Activated T-cell treated with anti-CD3 and anti-CD28 coated beads, Interleukin-2, amount 50 U/mL, for 4 hours (primary cell): ENCODE measurements at regions not wholly inside any gene's neighbourhood (a gene's known extent, or its start where the extent isn't known, plus 50 kb on each side); places are given as distances from the start of the nearest gene placed in this dataset.
A peak's percentile ranks its signal among the peaks of the same experiment; 100 is the strongest.
"Not testable (repeated sequence)": the region's sequence is repeated elsewhere in the genome, so short reads cannot be mapped to it uniquely, and the experiment has no call there.

Experiments
- ATAC-seq, 2 donors: fragments of 200-7000 bp; cut with Tn5 transposase; one replicate each; pipeline ENCODE4 v1.10.0; 2021
- DNase-seq: peaks from one replicate; pipeline ENCODE4 v3.0.0-alpha.2; 2020
- H3K27me3 Mint-ChIP-seq: one replicate; pipeline ENCODE4 v1.8.0; 2021; ENCODE audit warnings: low read depth, mixed read lengths
- H3K36me3 Mint-ChIP-seq: one replicate; pipeline ENCODE4 v1.8.0; 2022; ENCODE audit warnings: mixed read lengths; ENCODE audit not compliant: insufficient read depth
- H3K4me1 Mint-ChIP-seq: one replicate; pipeline ENCODE4 v1.8.0; 2021; ENCODE audit warnings: low read depth, mixed read lengths
- H3K4me3 Mint-ChIP-seq: one replicate; pipeline ENCODE4 v1.8.0; 2021; ENCODE audit warnings: mild to moderate bottlenecking, moderate library complexity, mixed read lengths
- H3K9me3 Mint-ChIP-seq: one replicate; pipeline ENCODE4 v1.8.0; 2021; ENCODE audit warnings: mixed read lengths

GRCh38 chrX:11836284-11836683 lies 78.2 kb downstream of the MSL3 start:
- H3K4me1 Mint-ChIP-seq: peaks cover 6% of the 10 kb centered on the region
- H3K27me3 Mint-ChIP-seq: peaks cover 3% of the 10 kb centered on the region
- H3K36me3 Mint-ChIP-seq: no peaks in the 10 kb centered on the region
- no peak overlapping the region for H3K4me3 Mint-ChIP-seq
- DNase-seq (no peak), ATAC-seq (peak in 1 of 2 donors; percentile 73)
- H3K9me3 Mint-ChIP-seq: no peaks in the 10 kb centered on the region

DNA sequence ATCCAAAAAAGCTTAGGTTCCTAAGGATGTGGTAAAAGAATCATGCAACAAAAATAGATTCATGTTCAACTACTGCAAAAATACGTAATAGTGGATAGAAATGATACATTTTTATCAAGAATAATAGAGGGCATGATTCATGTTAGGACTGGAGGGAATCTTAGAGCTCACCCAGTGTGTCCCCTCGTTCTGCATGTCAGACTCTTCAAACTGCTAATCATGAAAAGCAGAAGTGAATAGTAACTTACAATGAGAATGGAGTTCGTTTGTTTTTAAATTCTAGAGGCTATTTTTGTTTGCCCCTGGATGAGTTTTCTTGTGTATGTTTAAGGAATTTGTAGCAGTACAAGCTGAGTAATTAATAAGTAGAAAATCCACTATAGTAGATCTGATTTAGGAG lies 79.4 kb downstream of the MSL3 start:
- Mint-ChIP-seq H3K27me3 (peaks cover 3% of the 10 kb centered on the region), H3K9me3 (no peaks in the 10 kb centered on the region), H3K4me3 (no peak overlapping the region), H3K36me3 (no peaks in the 10 kb centered on the region), H3K4me1 (peaks cover 6% of the 10 kb centered on the region)
- DNase-seq (no peak), ATAC-seq (no peak)

DNA sequence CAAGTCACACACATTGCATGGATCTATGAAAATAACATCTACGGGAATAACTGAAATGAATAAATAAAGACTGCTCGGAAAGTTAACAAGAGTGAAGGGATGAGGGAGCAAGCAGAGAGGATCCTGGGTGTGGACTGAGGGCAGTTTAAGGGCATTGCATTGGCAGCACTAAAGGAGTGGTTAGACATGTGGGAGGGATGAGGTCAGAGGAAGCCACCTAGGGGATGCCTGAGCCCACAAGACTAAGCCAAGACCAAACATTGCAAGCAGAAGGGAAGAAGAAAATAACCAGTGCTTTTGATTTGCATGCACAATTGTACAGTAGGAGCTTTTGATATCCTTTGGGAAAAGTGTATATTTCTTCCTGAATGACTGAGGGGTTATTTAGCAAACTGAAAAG lies 106.1 kb downstream of the MSL3 start:
- peaks cover 1% of the 10 kb centered on the region for H3K4me1 Mint-ChIP-seq
- no peaks in the 10 kb centered on the region for H3K9me3 Mint-ChIP-seq
- H3K36me3 Mint-ChIP-seq: no peaks in the 10 kb centered on the region
- H3K4me3 Mint-ChIP-seq: no peak overlapping the region
- no peaks in the 10 kb centered on the region for H3K27me3 Mint-ChIP-seq
- no peak for ATAC-seq
- no peak for DNase-seq

GRCh38 chrX:11867610-11868345 lies 109.7 kb downstream of the MSL3 start:
- no peaks in the 10 kb centered on the region for H3K9me3 Mint-ChIP-seq
- no peak for ATAC-seq

DNA sequence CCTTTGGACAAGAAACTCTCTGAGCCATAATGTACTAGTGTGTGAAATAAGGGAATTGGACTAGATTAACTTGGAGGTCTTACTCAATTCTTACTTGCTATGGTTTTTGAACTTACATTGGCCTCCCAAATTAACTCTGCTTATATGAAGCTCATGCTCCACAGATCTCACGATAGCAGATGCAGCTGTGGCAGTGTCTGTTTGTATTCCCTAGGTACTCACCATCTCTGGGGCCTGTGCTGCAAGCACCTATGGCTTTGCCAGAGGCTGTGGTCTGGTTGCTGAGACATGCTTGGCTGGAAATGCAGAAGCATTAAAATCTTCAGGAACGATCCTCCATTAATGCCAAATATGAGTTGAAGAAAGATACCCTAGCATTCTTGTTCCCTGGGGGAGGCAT lies 112.8 kb downstream of the MSL3 start:
- ATAC-seq: no peak
- no peak for DNase-seq
- no peak overlapping the region for H3K4me3 Mint-ChIP-seq
- no peaks in the 10 kb centered on the region for H3K36me3 Mint-ChIP-seq
- no peaks in the 10 kb centered on the region for H3K9me3 Mint-ChIP-seq
- H3K27me3 Mint-ChIP-seq: no peaks in the 10 kb centered on the region
- H3K4me1 Mint-ChIP-seq: no peaks in the 10 kb centered on the region

More at GRCh38 chrX:11867610-11868345, 109.7 kb downstream of the MSL3 start:
- Mint-ChIP-seq H3K36me3 (no peaks in the 10 kb centered on the region), H3K27me3 (no peaks in the 10 kb centered on the region), H3K4me1 (peaks cover 1% of the 10 kb centered on the region), H3K4me3 (no peak overlapping the region)
- no peak for DNase-seq

DNA sequence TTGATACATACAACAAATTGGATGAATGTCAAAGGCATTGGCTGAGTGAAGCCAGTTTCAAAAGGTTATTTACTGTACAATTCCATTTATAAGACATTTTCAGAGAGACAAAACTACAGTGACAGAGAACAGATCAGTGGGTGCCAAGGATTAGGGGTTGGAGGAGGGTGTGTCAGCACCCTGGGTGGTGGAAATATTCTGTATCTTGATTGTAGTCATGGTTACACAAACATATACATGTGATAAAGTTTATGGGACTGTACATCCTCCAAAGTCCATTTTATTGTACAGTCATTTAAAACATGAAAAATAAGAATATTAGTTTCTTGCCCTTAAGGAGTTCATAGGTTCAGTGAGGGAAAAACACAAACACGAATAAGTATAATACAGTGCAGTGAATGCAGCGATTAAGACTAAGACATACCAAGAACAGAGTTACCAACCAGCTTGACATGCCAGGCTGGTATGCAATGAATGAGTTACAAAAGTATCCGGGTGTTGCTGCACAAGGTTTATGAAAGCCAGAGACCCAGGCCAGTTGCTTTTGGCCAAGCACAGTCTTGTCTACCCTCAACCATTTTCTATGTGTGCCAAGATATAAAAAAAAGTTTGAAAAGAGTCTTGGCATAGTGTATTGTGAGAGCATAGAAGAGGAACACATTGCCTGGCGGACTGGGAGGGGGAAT lies 123.6 kb downstream of the MSL3 start:
- Mint-ChIP-seq H3K27me3 (no peaks in the 10 kb centered on the region), H3K9me3 (no peaks in the 10 kb centered on the region), H3K36me3 (no peaks in the 10 kb centered on the region), H3K4me3 (no peak overlapping the region), H3K4me1 (no peaks in the 10 kb centered on the region)
- DNase-seq (no peak), ATAC-seq (no peak)

GRCh38 chrX:11886745-11887144 lies 128.7 kb downstream of the MSL3 start:
- Mint-ChIP-seq H3K27me3 (peaks cover 3% of the 10 kb centered on the region), H3K36me3 (no peaks in the 10 kb centered on the region), H3K9me3 (no peaks in the 10 kb centered on the region), H3K4me1 (no peaks in the 10 kb centered on the region), H3K4me3 (no peak overlapping the region)
- no peak for ATAC-seq
- DNase-seq: no peak

- no peak overlapping the region for H3K4me3 Mint-ChIP-seq
- DNase-seq (no peak), ATAC-seq (no peak)
- peaks cover 3% of the 10 kb centered on the region for H3K27me3 Mint-ChIP-seq
- no peaks in the 10 kb centered on the region for H3K36me3 Mint-ChIP-seq
- no peaks in the 10 kb centered on the region for H3K4me1 Mint-ChIP-seq
- no peaks in the 10 kb centered on the region for H3K9me3 Mint-ChIP-seq
These were observed 129.1 kb downstream of the MSL3 start for GRCh38 chrX:11887175-11887574.

DNA sequence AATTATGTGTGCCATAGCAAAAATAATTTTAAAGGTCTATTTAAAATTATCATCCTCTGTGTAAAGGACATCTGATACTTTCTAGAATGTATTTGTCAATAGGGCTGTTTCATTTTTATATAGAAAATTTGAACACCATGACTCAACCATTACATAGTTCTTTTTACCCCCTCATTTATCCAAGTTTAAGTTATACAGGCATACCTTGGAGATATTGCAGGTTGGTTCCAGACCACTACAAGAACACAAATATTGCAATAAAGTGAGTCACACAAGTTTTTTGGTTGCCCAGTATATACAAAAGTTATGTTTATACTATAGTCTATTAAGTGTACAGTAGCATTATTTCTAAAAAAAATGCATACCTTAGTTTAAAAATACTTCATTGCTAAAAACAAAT lies 130.4 kb downstream of the MSL3 start:
- DNase-seq (no peak), ATAC-seq (no peak)
- H3K4me1 Mint-ChIP-seq: no peaks in the 10 kb centered on the region
- no peaks in the 10 kb centered on the region for H3K9me3 Mint-ChIP-seq
- H3K36me3 Mint-ChIP-seq: no peaks in the 10 kb centered on the region
- H3K4me3 Mint-ChIP-seq: no peak overlapping the region
- peaks cover 3% of the 10 kb centered on the region for H3K27me3 Mint-ChIP-seq

- no peak for ATAC-seq
- Mint-ChIP-seq H3K9me3 (no peaks in the 10 kb centered on the region), H3K27me3 (peaks cover 3% of the 10 kb centered on the region), H3K4me1 (no peaks in the 10 kb centered on the region), H3K36me3 (no peaks in the 10 kb centered on the region), H3K4me3 (no peak overlapping the region)
- DNase-seq: no peak
These were observed 131.8 kb downstream of the MSL3 start for GRCh38 chrX:11889791-11890190.

- peaks cover 3% of the 10 kb centered on the region for H3K27me3 Mint-ChIP-seq
- H3K4me1 Mint-ChIP-seq: no peaks in the 10 kb centered on the region
- H3K36me3 Mint-ChIP-seq: no peaks in the 10 kb centered on the region
- ATAC-seq (no peak), DNase-seq (no peak)
- no peak overlapping the region for H3K4me3 Mint-ChIP-seq
- H3K9me3 Mint-ChIP-seq: no peaks in the 10 kb centered on the region
These were observed 132.9 kb downstream of the MSL3 start for GRCh38 chrX:11890836-11891514.

DNA sequence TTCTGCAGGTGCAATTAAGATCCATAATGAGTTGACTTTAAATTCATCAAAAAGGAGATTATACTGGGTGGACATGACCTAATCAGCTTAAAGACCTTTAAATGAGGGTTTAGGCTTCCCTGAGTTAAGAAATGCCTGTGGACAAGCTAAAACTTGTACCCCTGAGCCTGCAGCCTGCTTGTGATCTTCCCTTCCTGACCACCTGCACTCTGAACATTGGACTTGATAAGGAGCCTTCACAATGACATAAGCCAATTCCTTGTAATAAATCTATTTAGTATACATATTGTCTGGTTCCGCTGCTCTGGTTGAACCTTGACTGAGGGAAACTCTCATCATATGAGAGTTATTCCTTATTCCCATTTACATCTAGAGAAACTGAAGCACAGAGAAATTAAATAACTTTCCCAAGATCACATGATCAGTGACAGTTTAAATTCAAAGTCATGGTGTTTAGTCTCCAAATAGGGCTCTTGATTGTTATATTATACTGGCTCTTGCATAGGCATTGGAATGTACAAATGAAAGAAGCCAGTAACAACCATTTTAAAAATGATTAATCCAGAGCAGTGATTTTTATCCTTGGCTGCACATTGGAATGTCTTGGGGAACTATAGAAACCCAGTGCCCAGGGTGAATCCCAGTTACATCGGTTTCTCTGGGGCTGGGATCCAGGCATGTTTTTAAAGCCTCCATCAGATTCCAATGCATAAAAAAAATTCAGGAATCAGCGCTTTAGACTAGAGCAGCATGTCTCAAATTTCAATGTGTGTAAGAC lies 136.1 kb downstream of the MSL3 start:
- no peaks in the 10 kb centered on the region for H3K36me3 Mint-ChIP-seq
- no peaks in the 10 kb centered on the region for H3K9me3 Mint-ChIP-seq
- H3K4me1 Mint-ChIP-seq: no peaks in the 10 kb centered on the region
- H3K27me3 Mint-ChIP-seq: no peaks in the 10 kb centered on the region
- no peak overlapping the region for H3K4me3 Mint-ChIP-seq
- no peak for DNase-seq
- ATAC-seq: no peak

DNA sequence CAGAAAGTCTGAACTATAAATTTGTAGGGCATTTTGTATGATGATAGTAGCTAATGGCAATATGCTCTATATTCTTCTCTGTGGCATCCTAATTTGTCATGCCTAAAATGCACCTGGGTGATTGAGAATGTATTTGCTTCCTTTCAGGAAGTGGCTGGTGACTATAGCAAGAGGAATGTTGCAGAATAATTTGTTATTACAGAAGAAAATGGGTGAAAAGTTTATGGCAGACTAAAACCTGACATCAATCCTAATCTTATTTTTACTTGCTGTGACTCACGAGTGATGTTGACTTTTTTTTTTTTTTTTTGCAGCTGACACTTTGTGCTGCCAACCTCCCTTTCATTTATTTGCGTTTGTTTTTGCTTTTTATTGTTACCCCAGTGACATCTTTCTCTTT lies 141.1 kb downstream of the MSL3 start:
- H3K36me3 Mint-ChIP-seq: no peaks in the 10 kb centered on the region
- no peak for ATAC-seq
- H3K4me3 Mint-ChIP-seq: no peak overlapping the region
- DNase-seq: no peak
- no peaks in the 10 kb centered on the region for H3K4me1 Mint-ChIP-seq
- no peaks in the 10 kb centered on the region for H3K9me3 Mint-ChIP-seq
- no peaks in the 10 kb centered on the region for H3K27me3 Mint-ChIP-seq

GRCh38 chrX:11905933-11906332 lies 147.9 kb downstream of the MSL3 start:
- ATAC-seq, H3K4me3 Mint-ChIP-seq, H3K27me3 Mint-ChIP-seq, H3K36me3 Mint-ChIP-seq, H3K4me1 Mint-ChIP-seq, H3K9me3 Mint-ChIP-seq, DNase-seq: not testable (repeated sequence)
